ENCODE measurements at regions not wholly inside any gene's neighbourhood (a gene's known extent, or its start where the extent isn't known, plus 50 kb on each side); places are given as distances from the start of the nearest gene placed in this dataset.

DNA sequence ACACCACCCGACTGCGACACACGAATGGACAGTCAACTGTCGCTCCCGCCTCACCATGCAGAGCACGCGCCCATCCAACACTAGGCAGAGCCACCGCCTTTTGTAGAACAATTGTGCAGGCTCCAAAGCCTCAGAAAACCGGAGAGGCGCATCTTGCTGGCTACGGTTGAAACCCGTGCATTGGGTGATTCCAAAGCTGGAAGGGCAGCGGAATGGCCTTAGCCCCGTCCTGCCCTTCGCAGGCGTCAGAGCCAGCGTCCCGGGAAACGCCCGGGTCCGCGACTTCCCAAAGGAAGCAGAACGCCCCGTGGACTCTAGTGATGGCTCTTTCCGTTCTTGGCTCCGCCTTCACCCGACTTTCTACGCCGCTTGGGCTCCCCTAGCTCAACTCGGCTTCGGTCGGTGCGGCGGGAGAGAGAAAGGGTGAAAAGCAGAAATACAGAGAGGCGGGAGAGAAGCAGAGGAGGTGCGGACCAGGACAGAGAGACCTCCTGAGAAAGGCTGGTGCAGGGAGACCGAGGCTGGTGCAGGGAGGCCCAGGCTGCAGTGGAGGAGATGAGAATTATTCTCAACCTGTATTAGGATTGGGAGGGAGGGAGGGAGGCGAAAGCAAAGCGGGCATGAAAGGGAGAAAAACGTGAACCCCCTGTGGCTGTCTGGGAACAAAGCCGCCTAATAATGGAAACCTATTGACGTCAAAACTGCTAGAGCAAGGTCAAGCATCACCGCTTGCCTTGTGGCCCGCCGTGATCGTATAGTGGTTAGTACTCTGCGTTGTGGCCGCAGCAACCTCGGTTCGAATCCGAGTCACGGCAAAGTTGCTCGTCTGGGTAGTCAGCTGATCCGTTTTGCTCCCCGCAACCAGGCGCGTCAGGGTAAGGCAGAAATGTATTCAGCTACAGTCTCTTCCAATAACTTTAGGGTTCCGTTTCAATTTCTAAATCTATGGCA lies 99.5 kb downstream of the PRKAB2 start:
- TF ChIP-seq POLR2AphosphoS5 (IDR thresholded peaks at IDR 0.05), result peak in 2 of 3 donors; percentile 27 to 44
- TF ChIP-seq POLR2A (IDR thresholded peaks at IDR 0.05), result no peak
